Putamen (tissue), 1 donor: ENCODE measurements at regions not wholly inside any gene's neighbourhood (a gene's known extent, or its start where the extent isn't known, plus 50 kb on each side); places are given as distances from the start of the nearest gene placed in this dataset.

ENCODE experiments used
- DNase-seq: peaks from one replicate; pipeline ENCODE4 v3.0.0-alpha.2; 2016; ENCODE audit warnings: low spot score

DNA sequence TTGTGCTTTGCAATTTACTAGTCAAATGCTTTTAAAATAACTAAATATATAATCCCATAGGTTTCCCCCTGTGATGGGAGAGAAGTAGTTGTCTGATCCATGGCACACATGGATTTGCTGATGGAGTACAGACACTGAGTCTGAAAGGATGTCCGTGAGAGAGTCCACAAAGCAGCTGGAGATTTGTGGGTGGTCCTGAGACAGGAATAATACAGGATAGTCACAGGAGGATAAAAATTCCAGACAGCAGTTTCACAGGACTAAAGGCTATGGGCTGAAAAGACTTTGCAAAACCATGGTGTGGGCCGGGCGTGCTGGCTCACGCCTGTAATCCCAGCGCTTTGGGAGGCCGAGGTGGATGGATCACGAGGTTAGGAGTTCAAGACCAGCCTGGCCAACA, 58.7 kb upstream of the ZFR start:
- DNase-seq = no peak

DNA sequence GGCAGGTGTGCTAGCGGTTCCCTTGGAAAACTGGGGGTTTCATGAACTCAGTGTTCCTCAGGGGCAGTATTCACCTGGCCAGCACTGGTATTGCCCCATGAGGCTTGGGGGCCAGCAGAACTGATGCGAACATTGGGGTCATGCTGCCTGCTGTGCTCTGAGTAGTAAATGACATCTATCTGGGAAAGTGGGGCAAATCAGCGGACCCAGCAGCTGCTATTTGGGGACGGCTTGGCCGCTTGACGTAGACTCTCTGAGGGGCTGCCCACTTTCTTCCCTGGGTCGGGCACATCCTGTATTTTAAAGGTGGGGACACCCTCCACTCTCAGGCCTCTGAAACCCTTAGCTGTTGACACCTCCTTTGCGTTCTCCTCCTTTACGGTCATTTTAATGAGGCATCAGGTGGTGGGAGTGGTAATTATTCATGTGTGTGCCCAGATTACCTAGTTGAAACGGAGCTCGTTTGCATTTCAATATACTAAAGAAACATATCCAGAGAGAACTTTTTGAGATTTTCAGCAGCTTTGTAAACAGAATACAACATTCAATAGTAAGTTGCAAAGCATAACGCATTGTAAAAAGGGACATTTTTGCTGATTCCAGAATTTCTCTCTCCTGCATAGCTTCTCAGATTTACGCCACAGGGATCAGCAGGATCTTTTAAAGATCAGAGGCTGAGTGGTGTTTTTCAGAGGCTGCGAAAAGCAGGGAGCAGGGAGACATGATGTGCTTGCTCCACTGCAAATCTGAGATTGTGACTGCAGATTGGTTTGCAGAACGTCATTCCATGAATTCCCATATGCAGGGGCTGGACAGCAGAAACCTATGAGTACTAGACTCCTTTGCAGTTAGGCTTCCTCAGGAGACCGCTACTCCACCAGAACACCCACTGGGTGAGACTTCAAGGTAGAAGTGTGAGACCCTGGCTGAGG, 56.8 kb upstream of the ZFR start:
- no peak for DNase-seq

DNA sequence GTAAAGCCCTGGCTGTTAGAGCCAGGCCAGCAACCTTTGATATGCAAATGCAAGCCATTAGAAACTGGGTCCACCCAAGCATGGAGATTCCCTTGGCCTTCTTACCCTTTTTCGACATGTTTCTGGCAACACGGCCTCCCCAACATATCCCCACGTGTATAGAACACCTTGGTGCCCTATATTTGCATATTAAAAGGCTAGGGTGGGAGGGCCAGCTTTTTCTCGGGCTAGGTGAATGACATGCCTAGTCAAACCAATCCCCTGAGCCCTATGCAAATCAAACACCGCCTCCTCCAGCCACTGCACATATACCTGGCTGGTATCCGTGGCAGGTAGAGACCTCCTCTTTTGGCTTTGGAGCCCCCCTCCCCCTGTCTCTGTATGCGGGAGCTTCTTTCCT, 55.6 kb upstream of the ZFR start:
- DNase-seq = no peak

DNA sequence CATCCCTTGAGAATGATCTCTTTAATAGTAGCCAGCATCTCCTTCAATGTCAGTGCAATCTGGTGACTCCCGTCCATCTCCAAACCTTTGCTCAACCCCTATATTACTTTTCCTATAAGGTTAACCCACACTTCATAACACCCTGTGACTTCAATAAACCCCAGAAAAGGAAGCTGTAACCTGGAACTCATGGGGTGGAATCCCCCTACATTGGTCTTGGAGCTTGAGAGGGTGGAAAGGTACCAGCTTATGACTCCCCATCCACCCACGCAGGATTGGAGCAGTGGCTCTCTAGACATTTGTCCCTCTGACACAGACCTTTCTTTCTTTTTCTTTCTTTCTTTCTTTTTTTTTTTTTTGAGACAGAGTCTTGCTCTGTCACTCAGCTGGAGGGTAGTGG, 54.7 kb upstream of the ZFR start:
- DNase-seq = no peak

DNA sequence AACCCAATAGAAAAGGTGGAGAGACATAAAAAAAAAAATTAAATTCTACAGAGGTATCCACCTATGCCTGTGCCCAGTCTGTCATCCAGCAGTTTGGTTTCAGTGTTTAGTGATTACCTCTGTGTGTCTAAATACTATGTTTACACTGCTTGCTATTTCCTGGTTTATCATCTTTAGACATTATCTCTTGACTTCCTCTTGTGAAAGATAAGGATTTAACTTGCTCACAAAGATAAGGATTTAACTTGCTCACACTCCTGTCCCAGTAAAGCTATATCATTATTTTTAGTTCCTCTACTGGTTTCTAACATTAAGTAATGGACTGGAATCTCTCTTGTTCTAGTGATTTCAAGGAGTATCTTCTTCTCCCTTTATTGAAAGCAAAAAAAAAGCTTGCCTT, 53.9 kb upstream of the ZFR start:
- no peak for DNase-seq

DNA sequence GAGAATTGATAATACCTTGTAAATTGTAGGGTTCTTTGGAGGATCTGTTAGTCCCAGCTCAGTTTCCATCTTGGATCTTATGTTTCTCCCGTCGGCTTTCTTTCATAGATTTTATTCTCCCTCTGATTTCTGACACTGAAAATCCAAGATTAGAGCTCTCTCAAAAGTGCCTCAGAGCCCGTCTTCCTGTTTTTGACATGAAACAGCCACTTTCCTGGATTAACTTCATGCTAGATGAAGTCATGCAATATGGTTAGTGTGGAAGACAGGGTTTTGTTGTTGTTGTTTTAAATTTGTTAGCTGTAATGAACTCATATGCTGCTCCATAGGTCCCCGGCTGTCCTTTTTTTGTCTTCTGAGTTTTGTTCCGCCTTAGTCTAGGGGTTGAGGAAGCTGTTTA, 51.6 kb upstream of the ZFR start:
- DNase-seq = no peak

DNA sequence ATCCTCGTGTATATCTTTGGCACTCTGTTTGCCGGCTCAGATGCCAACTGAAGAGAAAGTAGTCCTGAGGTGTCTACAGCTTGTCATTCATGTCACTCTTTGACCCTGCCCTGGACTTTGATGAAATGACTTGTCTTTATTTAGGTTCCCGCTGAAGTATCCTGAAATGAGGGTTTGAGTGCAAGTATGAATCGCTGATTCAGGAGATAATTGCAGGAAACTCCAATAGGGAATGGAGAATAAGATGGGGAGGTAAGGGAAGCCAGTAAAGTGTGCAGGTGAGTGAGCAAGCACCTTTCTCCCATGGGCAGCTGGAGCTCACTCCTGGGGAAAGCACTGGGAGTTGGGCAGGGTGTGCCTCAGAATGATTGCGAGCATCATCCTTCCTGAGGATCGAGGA, 50.3 kb upstream of the ZFR start:
- DNase-seq = no peak
